ENCODE measurements at regions not wholly inside any gene's neighbourhood (a gene's known extent, or its start where the extent isn't known, plus 50 kb on each side); places are given as distances from the start of the nearest gene placed in this dataset.

DNA sequence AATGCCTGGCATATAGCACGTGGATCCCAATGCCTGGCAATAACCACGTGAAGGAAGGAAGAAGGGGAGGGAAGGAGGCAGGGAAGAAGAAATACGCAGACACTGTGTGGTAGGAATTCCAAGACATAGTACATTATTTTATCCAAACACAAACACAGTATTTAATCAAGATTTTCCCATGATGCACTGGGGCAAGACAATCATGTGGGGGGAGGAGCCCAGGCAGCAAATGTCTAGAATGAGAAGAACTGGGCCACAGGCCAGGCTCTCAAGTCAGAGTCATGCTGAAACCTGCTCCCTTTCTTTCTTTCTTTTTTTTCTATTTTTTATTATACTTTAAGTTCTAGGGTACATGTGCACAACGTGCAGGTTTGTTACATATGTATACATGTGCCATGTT is 717.9 kb downstream of the UQCRFS1 start:
- DNase-seq = no peak

DNA sequence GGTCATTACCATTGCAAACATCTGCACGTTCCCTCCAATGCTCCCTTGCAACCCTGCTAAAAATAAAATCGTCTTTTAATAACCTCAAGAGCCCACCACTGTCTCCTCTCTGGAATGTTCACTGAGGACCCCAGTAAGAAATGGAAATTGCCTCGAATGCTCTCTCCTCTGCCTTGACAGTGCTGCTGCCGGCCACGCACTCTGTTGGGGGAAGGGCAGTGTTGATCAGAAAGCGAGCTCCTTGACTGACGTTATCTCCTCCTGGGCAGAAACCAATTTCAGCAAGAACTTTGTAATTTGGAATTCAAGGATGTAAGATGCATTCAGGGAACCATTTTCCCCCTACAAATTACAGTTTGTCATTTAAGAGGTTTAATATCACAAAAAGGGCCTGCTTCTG is 718.5 kb downstream of the UQCRFS1 start:
- DNase-seq = no peak

GRCh38 chr19:28493884-28494283 is 719.1 kb downstream of the UQCRFS1 start:
- DNase-seq = no peak

GRCh38 chr19:28492621-28493020 is 720.3 kb downstream of the UQCRFS1 start:
- no peak for DNase-seq

DNA sequence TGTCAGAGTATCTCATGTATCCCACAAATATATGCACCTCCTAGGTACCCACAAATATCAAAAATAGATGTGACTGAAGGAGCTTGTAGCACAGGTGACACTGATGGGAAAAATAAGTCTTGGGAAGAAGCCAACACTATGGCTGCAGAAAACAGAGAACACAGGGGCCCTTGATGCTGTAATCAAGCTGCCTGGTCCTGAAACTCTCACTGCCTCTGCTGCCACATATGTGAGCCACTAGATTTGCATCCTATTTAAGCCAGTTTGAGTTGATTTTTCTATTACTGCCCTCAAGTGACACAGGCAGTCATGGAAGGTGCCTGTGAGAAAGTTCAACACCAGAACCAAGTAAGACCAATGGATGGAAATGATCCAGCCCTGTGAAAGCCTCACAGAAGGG is 720.8 kb downstream of the UQCRFS1 start:
- DNase-seq = no peak

DNA sequence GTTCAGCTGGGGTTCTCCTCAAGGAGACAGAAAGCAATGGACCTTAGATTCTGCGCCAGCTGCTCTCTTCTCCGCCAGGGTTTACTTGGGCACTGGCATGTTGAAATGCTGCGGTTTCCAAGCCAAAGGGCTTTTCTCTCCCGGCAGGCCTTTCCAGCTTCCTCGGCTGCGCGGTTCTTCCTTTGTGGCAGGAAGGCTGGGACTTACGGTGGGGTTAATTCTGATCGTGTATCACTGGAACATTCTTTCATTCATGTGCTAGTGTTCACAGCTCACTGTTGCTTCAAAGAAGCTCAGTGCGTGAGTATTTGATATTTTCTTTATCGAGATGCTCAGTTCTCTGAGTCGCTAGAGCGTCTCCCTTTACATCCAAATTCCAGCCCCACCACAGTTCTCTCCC is 723.2 kb downstream of the UQCRFS1 start:
- DNase-seq = no peak

DNA sequence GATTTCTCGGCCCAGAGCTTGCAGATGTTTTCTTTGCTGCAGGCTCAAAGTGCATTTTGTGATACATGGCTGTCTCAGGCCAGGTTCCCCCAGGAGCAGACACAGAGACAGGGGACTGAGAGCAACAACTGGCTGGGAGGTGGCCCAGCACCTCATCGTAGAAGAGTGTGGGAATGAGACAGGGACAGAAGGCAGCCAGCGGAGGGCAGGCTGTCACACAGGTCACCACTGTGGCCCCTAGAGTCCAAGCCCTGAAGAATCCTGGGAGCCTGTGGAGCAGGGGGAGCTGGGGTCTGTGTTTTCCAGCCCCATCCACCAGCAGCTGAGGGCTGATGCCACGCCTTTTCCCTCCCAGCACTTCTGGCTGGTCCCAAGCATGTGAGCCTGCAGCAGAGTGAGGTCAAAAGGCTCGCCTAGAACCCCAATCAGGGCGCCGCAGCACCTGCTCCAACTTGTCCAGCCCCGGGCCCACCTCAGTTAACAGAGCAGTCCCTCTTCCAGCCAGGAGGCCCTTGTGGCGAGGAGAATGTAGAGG is 723.8 kb downstream of the UQCRFS1 start:
- no peak for DNase-seq

DNA sequence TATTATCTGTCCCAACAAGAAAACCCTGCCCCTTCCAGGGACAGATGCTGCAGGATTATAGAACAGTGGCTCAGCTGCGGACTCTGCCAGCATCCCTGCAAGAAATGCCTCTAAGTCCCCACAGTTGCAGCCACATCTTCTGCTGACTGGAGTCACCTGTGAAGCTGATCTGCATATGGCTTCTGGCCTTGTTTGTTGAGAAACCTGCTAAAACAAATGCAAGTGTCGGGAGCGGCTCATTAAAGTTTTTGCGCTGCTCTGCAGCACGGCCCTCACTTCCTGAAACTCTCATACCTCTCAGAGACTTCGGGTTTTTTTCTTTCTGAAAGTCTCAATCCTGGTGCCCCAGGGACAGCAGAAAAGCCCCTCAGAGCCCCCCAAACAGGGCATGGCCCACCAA is 725.0 kb downstream of the UQCRFS1 start:
- no peak for DNase-seq

DNA sequence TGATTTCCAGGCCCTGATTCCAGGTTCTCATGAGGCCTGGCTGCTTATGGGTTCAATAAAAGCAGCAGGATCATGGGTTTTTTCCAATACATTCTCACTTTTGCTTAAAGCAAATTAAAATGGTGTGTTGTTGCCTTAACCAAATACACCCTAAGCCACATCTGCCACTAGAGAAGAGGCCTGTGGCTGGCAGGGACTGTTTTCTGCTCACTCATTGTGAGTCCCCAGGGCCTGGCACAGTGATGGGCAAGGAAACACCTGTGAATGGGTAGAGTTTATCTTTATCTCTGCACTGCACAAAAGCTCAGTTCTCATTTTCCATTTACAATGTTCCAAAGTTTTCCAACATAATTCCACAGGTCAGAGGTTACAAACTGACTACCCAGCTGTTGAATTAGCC is 726.0 kb downstream of the UQCRFS1 start:
- DNase-seq = no peak

DNA sequence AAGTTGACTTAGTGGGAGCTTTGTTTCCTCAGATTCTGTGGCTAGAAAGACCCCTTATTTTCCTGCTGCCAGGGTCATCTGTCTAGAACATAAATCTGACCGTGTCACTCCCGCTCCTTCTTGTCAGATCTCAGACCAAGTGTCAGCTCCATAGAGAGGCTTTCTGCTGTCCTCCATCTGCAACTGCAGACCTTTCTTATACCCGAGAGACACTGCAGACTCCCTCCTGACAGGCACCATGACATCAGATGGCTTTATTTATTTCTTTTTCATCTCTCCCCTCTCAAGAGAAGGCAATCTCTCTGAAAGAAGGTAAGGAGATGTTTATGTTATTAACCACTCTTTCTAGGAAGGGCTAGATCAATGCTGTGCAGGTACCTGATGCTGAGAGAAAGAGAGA is 726.5 kb downstream of the UQCRFS1 start:
- no peak for DNase-seq

DNA sequence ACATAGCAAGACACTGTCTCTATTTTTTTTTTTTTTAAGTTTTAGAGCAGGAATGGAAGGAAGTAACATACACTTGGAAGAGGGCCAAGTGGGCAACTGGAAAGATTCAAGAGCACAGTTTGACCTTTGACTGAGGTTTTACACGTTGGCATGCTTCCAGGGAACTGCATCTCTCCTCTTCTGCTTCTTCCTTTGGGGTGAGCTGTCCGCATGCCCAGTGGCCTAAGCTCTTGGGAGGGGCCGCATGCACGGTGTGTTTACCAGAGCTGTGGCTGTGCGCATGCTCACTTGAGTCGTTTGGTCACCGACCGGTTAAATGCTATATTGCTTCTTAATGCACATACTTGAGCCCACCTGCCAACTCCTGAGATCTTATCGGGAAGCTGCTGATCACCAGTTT is 727.7 kb downstream of the UQCRFS1 start:
- no peak for DNase-seq

DNA sequence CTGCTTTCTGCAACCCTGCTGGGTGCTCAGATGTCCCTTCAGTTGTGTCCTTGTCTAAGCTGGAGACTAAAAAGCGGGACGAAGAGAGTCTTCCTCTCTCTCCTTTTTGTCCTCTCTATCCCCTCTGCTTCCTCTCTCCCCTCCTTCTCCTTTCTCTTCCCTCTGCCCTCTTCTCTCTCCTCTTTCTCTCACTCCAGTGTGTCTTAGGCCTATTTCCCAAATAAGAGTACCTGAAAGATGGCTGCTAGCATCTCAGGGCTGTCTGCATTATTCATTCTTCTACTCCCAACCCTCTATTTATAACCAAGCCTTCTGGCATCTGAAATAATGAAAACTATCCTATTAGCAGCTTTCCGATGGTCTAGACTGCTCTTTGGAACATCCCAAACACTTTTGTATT is 729.8 kb downstream of the UQCRFS1 start:
- no peak for DNase-seq

- no peak for DNase-seq
These were observed 730.7 kb downstream of the UQCRFS1 start for GRCh38 chr19:28482221-28482620.

- DNase-seq = no peak
These were observed 731.3 kb downstream of the UQCRFS1 start for GRCh38 chr19:28481674-28482073.

- no peak for DNase-seq
These were observed 737.4 kb downstream of the UQCRFS1 start for GRCh38 chr19:28475525-28475924.

DNA sequence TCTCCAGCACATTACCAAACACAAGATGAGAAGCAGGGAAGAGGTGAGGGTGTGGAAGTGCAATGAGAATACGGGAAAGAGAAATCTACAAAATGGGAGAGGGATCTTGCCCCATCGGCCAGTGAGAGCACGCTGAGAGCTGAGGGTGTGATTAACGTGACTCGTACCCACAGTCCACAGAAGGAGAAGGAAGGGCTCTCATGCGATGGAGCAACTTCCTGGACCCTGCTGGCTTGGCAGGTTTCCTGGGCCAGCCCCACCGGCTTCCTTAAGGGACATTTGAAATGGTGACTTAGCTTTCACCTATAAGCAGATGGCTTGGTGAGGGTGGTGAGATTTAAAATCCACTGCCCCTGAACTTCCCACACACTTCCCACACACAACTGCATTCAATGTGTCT is 740.1 kb downstream of the UQCRFS1 start:
- no peak for DNase-seq

- DNase-seq = no peak
These were observed 741.0 kb downstream of the UQCRFS1 start for GRCh38 chr19:28471731-28472510.

GRCh38 chr19:28469544-28469943 is 743.4 kb downstream of the UQCRFS1 start:
- no peak for DNase-seq

DNA sequence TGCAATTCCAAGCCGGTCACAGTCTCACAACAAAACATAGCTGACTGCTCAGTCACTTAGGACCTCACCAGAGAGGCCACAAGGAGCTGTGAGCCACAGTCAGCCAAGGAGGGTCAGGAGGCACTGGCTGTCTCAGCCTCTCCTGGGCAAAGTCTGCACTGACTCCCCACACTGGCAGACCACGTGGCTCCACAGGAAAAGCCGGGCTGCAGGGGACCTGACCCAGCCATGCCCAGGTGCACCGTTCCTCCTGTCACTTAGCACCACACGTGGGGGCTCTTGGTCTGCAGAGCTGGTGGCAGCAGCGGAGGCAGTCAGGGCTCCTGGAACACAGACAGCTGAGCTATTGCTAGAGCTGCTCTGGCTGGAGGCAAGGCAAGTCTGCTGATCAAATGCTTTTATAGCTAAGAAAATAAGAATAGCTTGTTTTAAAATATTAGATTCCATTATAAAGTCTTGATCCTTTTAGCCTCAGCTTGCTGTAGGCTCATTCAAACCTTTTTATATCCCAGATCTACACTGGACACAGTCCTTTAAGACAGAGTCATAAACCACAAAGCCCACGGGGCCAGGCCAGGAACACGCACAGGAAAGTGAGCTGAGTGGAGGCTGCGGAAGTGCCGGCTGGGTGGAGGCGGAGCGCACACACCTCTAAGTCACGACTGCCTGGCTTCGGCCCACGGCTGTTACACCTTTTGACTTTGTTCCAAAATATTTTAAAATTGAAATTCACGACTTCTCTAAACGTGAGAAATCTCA is 744.1 kb downstream of the UQCRFS1 start:
- DNase-seq = no peak

DNA sequence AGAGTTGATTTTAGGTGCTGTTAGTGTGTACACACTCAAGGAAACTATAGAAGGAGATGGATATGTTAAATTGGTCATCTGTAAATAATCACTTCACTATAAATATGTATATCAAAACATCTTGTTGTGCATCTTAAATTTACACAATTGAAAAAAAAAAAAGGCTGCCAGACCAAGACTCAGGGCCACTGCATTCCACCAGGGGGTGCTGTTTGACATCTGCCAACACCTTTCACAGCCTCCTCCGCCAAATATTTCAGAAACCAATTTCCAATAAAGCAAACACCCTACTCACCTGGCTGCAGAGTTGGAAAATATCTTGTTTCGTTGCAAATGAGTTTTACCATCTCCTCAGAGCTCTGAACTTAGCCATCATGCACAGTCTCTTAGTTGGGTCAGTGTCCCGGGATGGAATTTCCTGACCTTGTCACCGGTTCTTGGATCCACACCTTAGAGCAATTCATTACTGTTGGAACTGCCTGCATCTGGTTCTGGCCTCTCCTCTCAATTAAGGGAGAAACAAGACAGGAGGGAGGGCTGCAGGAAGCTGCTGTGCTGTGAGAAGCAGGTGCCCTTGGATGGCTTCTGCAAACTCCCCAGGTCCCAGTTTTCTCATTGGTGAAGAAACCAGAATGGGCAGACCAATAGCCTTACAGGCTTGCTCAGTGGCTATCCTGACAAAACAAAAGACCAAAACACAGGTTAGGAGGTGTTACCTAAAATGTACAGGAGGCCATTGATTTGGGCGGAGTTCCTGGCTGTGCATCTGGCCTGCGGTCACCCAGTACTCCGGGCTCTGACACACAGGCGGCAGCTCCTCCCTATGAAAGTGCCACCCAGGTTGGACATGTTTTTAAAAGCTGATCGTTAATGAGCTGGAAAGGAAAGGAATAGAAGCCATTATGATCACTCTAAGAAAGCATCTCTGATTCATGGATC is 746.6 kb downstream of the UQCRFS1 start:
- DNase-seq = peak; percentile 57

DNA sequence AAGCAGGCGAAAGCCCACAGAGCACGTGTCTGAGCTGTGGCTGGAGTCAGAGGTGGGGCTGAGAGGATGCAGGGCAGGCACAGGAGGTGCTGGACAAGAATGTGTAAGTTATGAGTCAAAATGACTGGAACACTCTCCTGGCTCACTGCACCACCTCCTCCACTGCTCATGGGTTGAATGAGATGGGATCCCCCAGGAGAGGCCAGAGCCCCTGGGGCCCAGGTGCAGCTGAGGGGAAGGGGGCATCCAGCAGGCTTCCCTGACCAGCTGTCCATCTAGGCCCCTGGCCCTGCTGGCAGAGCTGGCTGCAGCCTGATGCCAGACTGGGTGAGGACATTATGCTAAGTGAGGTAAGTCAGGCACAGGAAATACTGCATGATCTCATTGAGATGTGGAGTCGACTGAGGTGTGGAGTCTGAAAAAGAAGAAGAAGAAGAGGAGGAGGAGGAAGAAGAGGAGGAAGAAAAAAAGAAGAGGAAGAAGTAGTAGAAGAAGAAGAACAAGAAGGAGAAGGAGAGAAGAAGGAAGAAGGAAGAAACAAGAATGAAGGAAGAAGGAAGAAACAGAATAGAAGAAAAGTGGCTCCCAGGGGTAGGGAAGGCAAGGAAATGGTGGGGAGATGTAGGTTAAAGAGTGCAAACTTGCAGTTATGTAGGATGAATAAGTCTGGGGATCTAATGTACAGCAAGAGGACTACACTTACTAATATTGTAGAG is 747.4 kb downstream of the UQCRFS1 start:
- DNase-seq = no peak

GRCh38 chr19:28463493-28464053 is 749.4 kb downstream of the UQCRFS1 start:
- DNase-seq = no peak
